ENCODE measurements at regions not wholly inside any gene's neighbourhood (a gene's known extent, or its start where the extent isn't known, plus 50 kb on each side); places are given as distances from the start of the nearest gene placed in this dataset.
"Not testable (repeated sequence)": the region's sequence is repeated elsewhere in the genome, so short reads cannot be mapped to it uniquely, and the experiment has no call there.

DNA sequence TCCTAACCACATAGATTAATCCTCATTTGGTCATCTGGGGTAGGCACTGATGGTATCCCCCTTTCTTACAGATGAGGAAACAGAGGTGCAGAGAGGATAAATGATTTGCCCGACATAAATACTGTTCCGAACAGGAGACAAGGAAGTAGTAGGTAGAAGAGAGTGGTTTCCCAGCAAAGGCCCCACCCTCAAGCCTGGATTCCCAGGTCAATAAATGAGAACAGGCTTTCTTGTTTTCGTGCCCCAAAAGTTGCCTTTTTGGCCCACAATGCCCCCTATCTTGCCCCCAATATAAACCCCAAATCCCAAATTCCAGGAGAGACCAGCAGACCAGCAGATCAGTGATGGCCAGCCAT is 125.5 kb upstream of the PRR20G start:
- Histone ChIP-seq H3F3A (ENCODE audit: insufficient read depth, low read length) (no peaks in the 10 kb centered on the region), H3K36me3 (ENCODE audit: insufficient read depth, low read length) (no peaks in the 10 kb centered on the region), H3K9ac (ENCODE audit: low read length) (no peak overlapping the region), H3K9me2 (ENCODE audit: low read depth, low read length) (no peaks in the 10 kb centered on the region), H3K4me2 (ENCODE audit: low read length) (no peak overlapping the region), H3K27me3 (ENCODE audit: insufficient read depth, low read length) (no peaks in the 10 kb centered on the region), H3K4me1 (ENCODE audit: insufficient read depth, low read length, severe bottlenecking) (no peaks in the 10 kb centered on the region), H3K79me2 (ENCODE audit: insufficient read depth, low read length) (no peaks in the 10 kb centered on the region), H3K4me3 (ENCODE audit: low read depth, low read length, poor library complexity, severe bottlenecking) (no peak overlapping the region), H2AFZ (ENCODE audit: low read length) (no peak overlapping the region), H3K27ac (ENCODE audit: low read depth, low read length, poor library complexity, severe bottlenecking) (no peak overlapping the region), H4K20me1 (ENCODE audit: insufficient read depth, low read length) (no peaks in the 10 kb centered on the region), H3K9me3 (ENCODE audit: low read length) (no peaks in the 10 kb centered on the region)
- TF ChIP-seq, protein P1, sequence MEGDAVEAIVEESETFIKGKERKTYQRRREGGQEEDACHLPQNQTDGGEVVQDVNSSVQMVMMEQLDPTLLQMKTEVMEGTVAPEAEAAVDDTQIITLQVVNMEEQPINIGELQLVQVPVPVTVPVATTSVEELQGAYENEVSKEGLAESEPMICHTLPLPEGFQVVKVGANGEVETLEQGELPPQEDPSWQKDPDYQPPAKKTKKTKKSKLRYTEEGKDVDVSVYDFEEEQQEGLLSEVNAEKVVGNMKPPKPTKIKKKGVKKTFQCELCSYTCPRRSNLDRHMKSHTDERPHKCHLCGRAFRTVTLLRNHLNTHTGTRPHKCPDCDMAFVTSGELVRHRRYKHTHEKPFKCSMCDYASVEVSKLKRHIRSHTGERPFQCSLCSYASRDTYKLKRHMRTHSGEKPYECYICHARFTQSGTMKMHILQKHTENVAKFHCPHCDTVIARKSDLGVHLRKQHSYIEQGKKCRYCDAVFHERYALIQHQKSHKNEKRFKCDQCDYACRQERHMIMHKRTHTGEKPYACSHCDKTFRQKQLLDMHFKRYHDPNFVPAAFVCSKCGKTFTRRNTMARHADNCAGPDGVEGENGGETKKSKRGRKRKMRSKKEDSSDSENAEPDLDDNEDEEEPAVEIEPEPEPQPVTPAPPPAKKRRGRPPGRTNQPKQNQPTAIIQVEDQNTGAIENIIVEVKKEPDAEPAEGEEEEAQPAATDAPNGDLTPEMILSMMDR (IDR thresholded peaks at IDR 0.05; ENCODE audit: low read length), result no peak
- no peak for TF ChIP-seq EZH2 (IDR thresholded peaks at IDR 0.05; ENCODE audit: borderline replicate concordance, low read length)

DNA sequence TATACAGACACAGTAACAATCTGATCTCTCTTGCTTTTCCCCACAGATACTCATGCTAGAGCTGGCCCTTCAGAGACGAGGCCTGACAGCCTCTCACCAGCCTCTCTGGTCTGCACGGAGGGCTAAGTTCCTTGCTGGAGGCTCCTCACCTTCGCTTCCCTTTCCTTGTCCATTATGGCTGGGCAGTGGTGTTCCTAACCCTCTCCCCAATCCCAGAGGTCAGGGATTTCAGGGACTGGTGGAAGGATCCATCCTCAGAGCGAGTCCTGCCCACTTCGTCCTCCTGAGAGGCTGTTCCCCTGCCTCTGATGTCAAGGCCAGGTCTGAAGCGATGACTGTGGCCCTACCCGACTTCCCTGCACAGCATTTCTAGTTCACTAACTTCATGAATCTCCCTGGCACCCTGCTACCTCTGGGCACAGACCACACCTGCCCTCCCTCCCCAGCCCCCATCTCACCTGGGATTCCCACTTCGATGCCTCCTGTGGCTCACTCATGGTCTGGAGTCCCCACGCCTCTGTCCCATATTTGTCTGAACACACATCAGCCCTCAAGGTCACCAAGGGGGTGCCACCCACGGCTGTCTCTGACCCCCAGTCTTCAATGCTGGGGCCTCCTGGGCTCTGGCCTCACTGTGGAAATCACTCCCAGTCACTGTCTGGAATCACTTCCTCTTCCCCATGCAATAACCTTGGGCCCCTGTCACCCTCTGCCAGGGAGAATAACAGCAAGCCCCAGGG is 124.9 kb upstream of the PRR20G start:
- Histone ChIP-seq H3K9me2 (ENCODE audit: low read depth, low read length) (no peaks in the 10 kb centered on the region), H4K20me1 (ENCODE audit: insufficient read depth, low read length) (no peaks in the 10 kb centered on the region), H3K36me3 (ENCODE audit: insufficient read depth, low read length) (no peaks in the 10 kb centered on the region), H3K27ac (ENCODE audit: low read depth, low read length, poor library complexity, severe bottlenecking) (no peak overlapping the region), H3K27me3 (ENCODE audit: insufficient read depth, low read length) (no peaks in the 10 kb centered on the region), H3K4me2 (ENCODE audit: low read length) (no peak overlapping the region), H3K79me2 (ENCODE audit: insufficient read depth, low read length) (no peaks in the 10 kb centered on the region), H3F3A (ENCODE audit: insufficient read depth, low read length) (no peaks in the 10 kb centered on the region), H3K9ac (ENCODE audit: low read length) (no peak overlapping the region), H3K4me3 (ENCODE audit: low read depth, low read length, poor library complexity, severe bottlenecking) (no peak overlapping the region), H3K4me1 (ENCODE audit: insufficient read depth, low read length, severe bottlenecking) (no peaks in the 10 kb centered on the region), H3K9me3 (ENCODE audit: low read length) (no peaks in the 10 kb centered on the region), H2AFZ (ENCODE audit: low read length) (no peak overlapping the region)
- TF ChIP-seq, protein P1 (IDR thresholded peaks at IDR 0.05; ENCODE audit: low read length), result no peak
- no peak for TF ChIP-seq EZH2 (IDR thresholded peaks at IDR 0.05; ENCODE audit: borderline replicate concordance, low read length)

DNA sequence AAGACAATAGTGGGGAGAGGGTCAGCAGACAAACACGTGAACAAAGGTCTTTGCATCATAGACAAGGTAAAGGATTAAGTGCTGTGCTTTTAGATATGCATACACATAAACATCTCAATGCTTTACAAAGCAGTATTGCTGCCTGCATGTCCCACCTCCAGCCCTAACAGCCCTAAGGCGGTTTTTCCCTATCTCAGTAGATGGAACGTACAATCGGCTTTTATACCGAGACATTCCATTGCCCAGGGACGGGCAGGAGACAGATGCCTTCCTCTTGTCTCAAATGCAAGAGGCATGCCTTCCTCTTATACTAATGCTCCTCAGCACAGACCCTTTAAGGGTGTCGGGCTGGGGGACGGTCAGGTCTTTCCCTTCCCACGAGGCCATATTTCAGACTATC is 124.0 kb upstream of the PRR20G start:
- H3F3A ChIP-seq (ENCODE audit: insufficient read depth, low read length); H3K36me3 ChIP-seq (ENCODE audit: insufficient read depth, low read length); H4K20me1 ChIP-seq (ENCODE audit: insufficient read depth, low read length); H3K4me1 ChIP-seq (ENCODE audit: insufficient read depth, low read length, severe bottlenecking); H3K9me3 ChIP-seq (ENCODE audit: low read length); H3K27me3 ChIP-seq (ENCODE audit: insufficient read depth, low read length); H3K9me2 ChIP-seq (ENCODE audit: low read depth, low read length); H3K79me2 ChIP-seq (ENCODE audit: insufficient read depth, low read length); H3K4me2 ChIP-seq (ENCODE audit: low read length); H3K9ac ChIP-seq (ENCODE audit: low read length); H2AFZ ChIP-seq (ENCODE audit: low read length); H3K4me3 ChIP-seq (ENCODE audit: low read depth, low read length, poor library complexity, severe bottlenecking); H3K27ac ChIP-seq (ENCODE audit: low read depth, low read length, poor library complexity, severe bottlenecking): not testable (repeated sequence)

DNA sequence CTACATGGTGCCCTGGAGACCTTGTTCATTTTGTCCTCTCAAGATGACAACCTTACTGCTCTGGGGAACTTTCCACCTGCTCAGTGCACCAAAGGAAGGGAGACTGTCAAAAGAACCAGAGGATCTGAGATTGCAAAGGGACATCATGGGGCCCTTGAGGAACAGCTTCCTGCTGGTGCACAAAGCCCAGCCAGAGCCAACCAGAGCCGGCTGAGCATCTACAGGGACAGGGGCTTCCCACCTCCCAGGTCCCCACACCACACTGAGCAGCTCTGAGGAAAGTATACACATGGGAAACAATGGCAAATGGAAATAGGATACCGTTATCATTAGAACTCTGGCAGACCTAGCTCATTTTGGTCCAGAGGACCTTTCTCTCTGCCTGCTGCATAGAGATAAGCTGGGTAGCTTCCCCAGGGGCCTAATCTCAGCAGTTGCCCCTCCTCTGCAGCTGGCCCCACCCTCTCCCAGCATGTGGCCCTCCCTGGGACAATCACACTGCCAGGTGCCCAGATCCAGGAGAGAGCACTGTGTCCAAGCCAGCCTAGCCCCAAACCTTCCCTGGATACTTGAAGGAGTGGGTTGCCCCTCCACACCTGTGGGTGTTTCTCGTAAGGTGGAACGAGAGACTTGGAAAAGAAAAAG is 123.4 kb upstream of the PRR20G start:
- no peak overlapping the region for H2AFZ ChIP-seq (ENCODE audit: low read length)
- no peak overlapping the region for H3K27ac ChIP-seq (ENCODE audit: low read depth, low read length, poor library complexity, severe bottlenecking)
- H3K4me3 ChIP-seq (ENCODE audit: low read depth, low read length, poor library complexity, severe bottlenecking), result no peak overlapping the region
- H3K79me2 ChIP-seq (ENCODE audit: insufficient read depth, low read length), result no peaks in the 10 kb centered on the region
- no peaks in the 10 kb centered on the region for H3K9me3 ChIP-seq (ENCODE audit: low read length)
- H3K9me2 ChIP-seq (ENCODE audit: low read depth, low read length), result no peaks in the 10 kb centered on the region
- no peak overlapping the region for H3K4me2 ChIP-seq (ENCODE audit: low read length)
- TF ChIP-seq, protein P1 (IDR thresholded peaks at IDR 0.05; ENCODE audit: low read length), result no peak
- no peak for TF ChIP-seq EZH2 (IDR thresholded peaks at IDR 0.05; ENCODE audit: borderline replicate concordance, low read length)
- no peaks in the 10 kb centered on the region for H3K27me3 ChIP-seq (ENCODE audit: insufficient read depth, low read length)
- no peaks in the 10 kb centered on the region for H4K20me1 ChIP-seq (ENCODE audit: insufficient read depth, low read length)
- H3F3A ChIP-seq (ENCODE audit: insufficient read depth, low read length), result no peaks in the 10 kb centered on the region
- H3K4me1 ChIP-seq (ENCODE audit: insufficient read depth, low read length, severe bottlenecking), result no peaks in the 10 kb centered on the region
- no peaks in the 10 kb centered on the region for H3K36me3 ChIP-seq (ENCODE audit: insufficient read depth, low read length)
- H3K9ac ChIP-seq (ENCODE audit: low read length), result no peak overlapping the region

Data from OCI-LY1 (cell line).